ENCODE measurements at regions not wholly inside any gene's neighbourhood (a gene's known extent, or its start where the extent isn't known, plus 50 kb on each side); places are given as distances from the start of the nearest gene placed in this dataset.
A peak's percentile ranks its signal among the peaks of the same experiment; 100 is the strongest.

GRCh38 chr15:97446138-97446537, 514.4 kb upstream of the ARRDC4 start:
- H3K27ac ChIP-seq: no peak overlapping the region
- no peak overlapping the region for H3K4me3 ChIP-seq
- no peaks in the 10 kb centered on the region for H3K27me3 ChIP-seq
- WGBS, 2 donors: 52 to 54% methylated on average over 3 of the region's 3 CpGs
- no peak for TF ChIP-seq CTCF (IDR thresholded peaks at IDR 0.05)
- DNase-seq: no peak
- FAIRE-seq: no peak
- H3K36me3 ChIP-seq: no peaks in the 10 kb centered on the region
- H3K9me3 ChIP-seq: no peaks in the 10 kb centered on the region
- no peaks in the 10 kb centered on the region for H3K4me1 ChIP-seq
- intact Hi-C loops (cut with DNase I): no loop called here
- ATAC-seq: no peak

GRCh38 chr15:97456521-97457202, 503.8 kb upstream of the ARRDC4 start:
- Histone ChIP-seq H3K27ac (no peak overlapping the region), H3K27me3 (no peaks in the 10 kb centered on the region), H3K36me3 (no peaks in the 10 kb centered on the region), H3K4me1 (no peaks in the 10 kb centered on the region), H3K9me3 (no peaks in the 10 kb centered on the region), H3K4me3 (no peak overlapping the region)
- no peak for FAIRE-seq
- ATAC-seq: no peak
- intact Hi-C loops (cut with DNase I): no loop called here
- no peak for TF ChIP-seq CTCF (IDR thresholded peaks at IDR 0.05)
- no peak for DNase-seq
- 74 to 75% methylated on average over 7 of the region's 7 CpGs for WGBS, 2 donors

- ATAC-seq: no peak
- FAIRE-seq: no peak
- WGBS, 2 donors: 67 to 80% methylated on average over 3 of the region's 3 CpGs
- no peak for TF ChIP-seq CTCF (IDR thresholded peaks at IDR 0.05)
- Histone ChIP-seq H3K27ac (no peak overlapping the region), H3K4me3 (no peak overlapping the region), H3K27me3 (no peaks in the 10 kb centered on the region), H3K36me3 (no peaks in the 10 kb centered on the region), H3K4me1 (no peaks in the 10 kb centered on the region), H3K9me3 (no peaks in the 10 kb centered on the region)
- intact Hi-C loops (cut with DNase I): no loop called here
- no peak for DNase-seq
These were observed 503.2 kb upstream of the ARRDC4 start for GRCh38 chr15:97457203-97457847.

- Histone ChIP-seq H3K9me3 (no peaks in the 10 kb centered on the region), H3K4me3 (no peak overlapping the region), H3K27ac (no peak overlapping the region), H3K27me3 (no peaks in the 10 kb centered on the region), H3K4me1 (no peaks in the 10 kb centered on the region), H3K36me3 (no peaks in the 10 kb centered on the region)
- no peak for DNase-seq
- ATAC-seq: no peak
- intact Hi-C loops (cut with DNase I): no loop called here
- WGBS, 2 donors: 75 to 82% methylated on average over 1 of the region's 1 CpG
- FAIRE-seq: no peak
- no peak for TF ChIP-seq CTCF (IDR thresholded peaks at IDR 0.05)
These were observed 500.7 kb upstream of the ARRDC4 start for GRCh38 chr15:97459771-97460170.

- no peak overlapping the region for H3K27ac ChIP-seq
- no peaks in the 10 kb centered on the region for H3K9me3 ChIP-seq
- FAIRE-seq: peak; percentile 23
- H3K36me3 ChIP-seq: no peaks in the 10 kb centered on the region
- no peak for DNase-seq
- WGBS, 2 donors: 1 to 5% methylated on average over 1 of the region's 1 CpG
- H3K27me3 ChIP-seq: no peaks in the 10 kb centered on the region
- intact Hi-C loops (cut with DNase I): no loop called here
- ATAC-seq: no peak
- no peak for TF ChIP-seq CTCF (IDR thresholded peaks at IDR 0.05)
- H3K4me1 ChIP-seq: no peaks in the 10 kb centered on the region
- no peak overlapping the region for H3K4me3 ChIP-seq
These were observed 499.3 kb upstream of the ARRDC4 start for GRCh38 chr15:97461226-97461625.
